ENCODE measurements at regions not wholly inside any gene's neighbourhood (a gene's known extent, or its start where the extent isn't known, plus 50 kb on each side); places are given as distances from the start of the nearest gene placed in this dataset.

DNA sequence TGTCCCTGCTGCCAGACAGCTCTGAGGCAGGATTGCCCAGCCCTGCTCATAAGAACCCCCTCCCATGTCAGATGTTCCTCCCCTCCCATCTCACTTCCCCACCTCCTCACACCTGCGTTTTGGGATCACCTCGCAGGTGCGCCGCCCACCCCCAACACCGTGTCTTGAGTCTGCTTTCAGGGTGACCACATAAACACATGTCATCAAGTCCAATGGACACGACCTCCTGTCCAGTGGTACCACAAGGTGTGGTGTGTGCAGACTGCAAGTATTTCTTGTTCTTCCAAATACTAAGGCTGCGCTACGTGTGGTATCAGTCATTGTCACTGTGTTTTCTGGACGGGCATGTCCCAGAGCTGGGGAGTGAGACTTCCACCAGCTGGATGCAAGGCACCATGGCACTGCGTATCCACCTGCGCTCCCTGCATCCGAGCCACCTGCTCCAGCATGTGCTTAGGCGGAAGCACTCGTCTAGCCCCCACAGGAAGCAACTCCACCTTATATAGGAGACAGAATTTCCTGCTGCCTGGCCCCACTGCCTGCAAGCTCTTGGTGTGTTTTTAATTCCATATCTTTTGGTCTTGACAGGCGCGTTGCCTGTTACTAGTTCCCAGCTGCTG, 119.7 kb upstream of the NXT1 start:
- TF ChIP-seq, protein P1, sequence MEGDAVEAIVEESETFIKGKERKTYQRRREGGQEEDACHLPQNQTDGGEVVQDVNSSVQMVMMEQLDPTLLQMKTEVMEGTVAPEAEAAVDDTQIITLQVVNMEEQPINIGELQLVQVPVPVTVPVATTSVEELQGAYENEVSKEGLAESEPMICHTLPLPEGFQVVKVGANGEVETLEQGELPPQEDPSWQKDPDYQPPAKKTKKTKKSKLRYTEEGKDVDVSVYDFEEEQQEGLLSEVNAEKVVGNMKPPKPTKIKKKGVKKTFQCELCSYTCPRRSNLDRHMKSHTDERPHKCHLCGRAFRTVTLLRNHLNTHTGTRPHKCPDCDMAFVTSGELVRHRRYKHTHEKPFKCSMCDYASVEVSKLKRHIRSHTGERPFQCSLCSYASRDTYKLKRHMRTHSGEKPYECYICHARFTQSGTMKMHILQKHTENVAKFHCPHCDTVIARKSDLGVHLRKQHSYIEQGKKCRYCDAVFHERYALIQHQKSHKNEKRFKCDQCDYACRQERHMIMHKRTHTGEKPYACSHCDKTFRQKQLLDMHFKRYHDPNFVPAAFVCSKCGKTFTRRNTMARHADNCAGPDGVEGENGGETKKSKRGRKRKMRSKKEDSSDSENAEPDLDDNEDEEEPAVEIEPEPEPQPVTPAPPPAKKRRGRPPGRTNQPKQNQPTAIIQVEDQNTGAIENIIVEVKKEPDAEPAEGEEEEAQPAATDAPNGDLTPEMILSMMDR (IDR thresholded peaks at IDR 0.05; ENCODE audit: insufficient read depth, low read depth, low read length), result no peak
- no peak for TF ChIP-seq EZH2 (IDR thresholded peaks at IDR 0.05; ENCODE audit: insufficient read depth, low read length)
